Inferior parietal cortex (tissue), 1 donor: ENCODE measurements at regions not wholly inside any gene's neighbourhood (a gene's known extent, or its start where the extent isn't known, plus 50 kb on each side); places are given as distances from the start of the nearest gene placed in this dataset.
A peak's percentile ranks its signal among the peaks of the same experiment; 100 is the strongest.
"Not testable (repeated sequence)": the region's sequence is repeated elsewhere in the genome, so short reads cannot be mapped to it uniquely, and the experiment has no call there.

ENCODE experiments used
- DNase-seq: peaks from one replicate; pipeline ENCODE4 v3.0.0-alpha.2; 2016; ENCODE audit errors: extremely low spot score

- no peak for DNase-seq
These were observed 178.0 kb downstream of the SYK start for GRCh38 chr9:90979639-90980038.

- DNase-seq, result no peak
These were observed 180.1 kb downstream of the SYK start for GRCh38 chr9:90981726-90982125.

- no peak for DNase-seq
These were observed 181.8 kb downstream of the SYK start for GRCh38 chr9:90983394-90983793.

GRCh38 chr9:90985631-90986030, 184.0 kb downstream of the SYK start:
- no peak for DNase-seq

- no peak for DNase-seq
These were observed 184.5 kb downstream of the SYK start for GRCh38 chr9:90986161-90986560.

- DNase-seq, result no peak
These were observed 185.9 kb downstream of the SYK start for GRCh38 chr9:90987566-90987965.

GRCh38 chr9:90988318-90988717, 186.7 kb downstream of the SYK start:
- DNase-seq, result no peak

GRCh38 chr9:90991953-90992352, 190.3 kb downstream of the SYK start:
- DNase-seq, result no peak

- DNase-seq, result no peak
These were observed 193.9 kb downstream of the SYK start for GRCh38 chr9:90995516-90995915.

- DNase-seq, result no peak
These were observed 194.8 kb downstream of the SYK start for GRCh38 chr9:90996154-90997065.

- DNase-seq, result no peak
These were observed 197.0 kb downstream of the SYK start for GRCh38 chr9:90998573-90998972.

GRCh38 chr9:90999425-91000397, 198.1 kb downstream of the SYK start:
- peak; percentile 24 for DNase-seq

GRCh38 chr9:91001146-91001611, 199.6 kb downstream of the SYK start:
- DNase-seq, result no peak

GRCh38 chr9:91004484-91004883, 202.9 kb downstream of the SYK start:
- no peak for DNase-seq

GRCh38 chr9:91004992-91005391, 203.4 kb downstream of the SYK start:
- no peak for DNase-seq

GRCh38 chr9:91006046-91006445, 204.4 kb downstream of the SYK start:
- no peak for DNase-seq

- no peak for DNase-seq
These were observed 206.9 kb downstream of the SYK start for GRCh38 chr9:91008568-91008967.

GRCh38 chr9:91011891-91012290, 210.3 kb downstream of the SYK start:
- no peak for DNase-seq

GRCh38 chr9:91012933-91013841, 211.6 kb downstream of the SYK start:
- DNase-seq, result no peak

- no peak for DNase-seq
These were observed 215.6 kb downstream of the SYK start for GRCh38 chr9:91017245-91017644.

- not testable (repeated sequence) for DNase-seq
These were observed 218.3 kb downstream of the SYK start for GRCh38 chr9:91019871-91020270.
